A549 (cell line): ENCODE measurements at regions not wholly inside any gene's neighbourhood (a gene's known extent, or its start where the extent isn't known, plus 50 kb on each side); places are given as distances from the start of the nearest gene placed in this dataset.
"Not testable (repeated sequence)": the region's sequence is repeated elsewhere in the genome, so short reads cannot be mapped to it uniquely, and the experiment has no call there.

Source experiments
- ATAC-seq, 2 experiments: fragments of 200-7000 bp in 1 of 2; fragments of >200 bp in 1 of 2; cut with Nextera tagmentation in 1 of 2; cut with Tn5 transposase in 1 of 2; 3 replicates each; pipeline versions ENCODE4 v1.8.0 to v1.9.1; 2018 to 2020; ENCODE audit warnings: mild to moderate bottlenecking in 1 of 2, moderate library complexity in 1 of 2
- CTCF ChIA-PET: fragments of 300-600 bp; sonication (Branson Sonifier 250); formaldehyde crosslinking; extraction: SDS; loops from one replicate; lab custom pipeline; 2021; ENCODE audit warnings: antibody characterized with exemption, inconsistent platforms; lab: Yijun Ruan, JAX
- POLR2A ChIA-PET: fragments of 350-600 bp; formaldehyde crosslinking; extraction: SDS; loops from one replicate; lab custom pipeline; 2021; ENCODE audit warnings: antibody characterized with exemption, inconsistent platforms; lab: Yijun Ruan, JAX
- DNase-seq, 2 experiments: peaks; one replicate each; pipeline versions ENCODE4 v3.0.0 to v3.0.0-alpha.2; 2011 to 2016; ENCODE audit warnings: low read depth in 1 of 2, low spot score in 1 of 2
- FAIRE-seq: peaks from 2 replicates; lab custom pipeline; 2011; peaks lifted over from hg19 to GRCh38; lab: Jason Lieb, UNC
- H3K27ac ChIP-seq, 2 experiments: fragments of >200 bp; sonication (Bioruptor Twin); formaldehyde crosslinking; 3 replicates each; pipeline ENCODE4 v1.5.1; 2016 to 2017
- H3K4me1 ChIP-seq: fragments of >200 bp; sonication (Bioruptor Twin); formaldehyde crosslinking; 3 replicates; pipeline ENCODE4 v1.6.1; 2016
- H3K4me2 ChIP-seq: fragments of >200 bp; sonication (Bioruptor Twin); formaldehyde crosslinking; 3 replicates; pipeline ENCODE4 v1.6.1; 2016
- H3K4me3 ChIP-seq: fragments of >200 bp; sonication (Bioruptor Twin); formaldehyde crosslinking; 3 replicates; pipeline ENCODE4 v1.5.1; 2016
- H3K9me3 ChIP-seq: fragments of >200 bp; sonication (Bioruptor Twin); formaldehyde crosslinking; 3 replicates; pipeline ENCODE4 v1.6.1; 2016
- WGBS: methylation state at CpG from one replicate; pipeline ENCODE4 v1.1.6; 2017; ENCODE audit errors: missing lambda C conversion rate; 5-methylcytosine and 5-hydroxymethylcytosine counted together
- small RNA-seq, 6 experiments: library from RNA; depleted of rRNA; stranded (forward); fragments of <200 nt; gene quantifications; one replicate each; pipeline ENCODE3, GENCODE V24; 2012

- CTCF ChIA-PET, H3K4me2 ChIP-seq, H3K9me3 ChIP-seq, H3K4me1 ChIP-seq, H3K27ac ChIP-seq, FAIRE-seq, POLR2A ChIA-PET, H3K4me3 ChIP-seq, DNase-seq: not testable (repeated sequence)
- no CpG with 5 or more reads among the region's 8 CpGs for WGBS
- ATAC-seq, result peak; percentile 35 to 54; a peak in 5 of 6 replicates
Measured at GRCh38 chr2:110026126-110026785, 89.4 kb downstream of the MALL start.

- H3K4me3 ChIP-seq, H3K4me1 ChIP-seq, H3K4me2 ChIP-seq, POLR2A ChIA-PET, CTCF ChIA-PET, DNase-seq, H3K27ac ChIP-seq, H3K9me3 ChIP-seq, ATAC-seq, FAIRE-seq: not testable (repeated sequence)
- WGBS, result 93% methylated on average over 10 of the region's 11 CpGs
Measured at GRCh38 chr2:110028411-110028810, 87.2 kb downstream of the MALL start.

GRCh38 chr2:110030894-110031293 is 84.7 kb downstream of the MALL start:
- H3K4me2 ChIP-seq, H3K4me3 ChIP-seq, H3K27ac ChIP-seq, H3K9me3 ChIP-seq, FAIRE-seq, CTCF ChIA-PET, DNase-seq, H3K4me1 ChIP-seq, ATAC-seq, POLR2A ChIA-PET: not testable (repeated sequence)
- 81% methylated on average over 3 of the region's 6 CpGs for WGBS

- POLR2A ChIA-PET, H3K4me3 ChIP-seq, H3K4me2 ChIP-seq, H3K27ac ChIP-seq, DNase-seq, H3K4me1 ChIP-seq, H3K9me3 ChIP-seq, CTCF ChIA-PET: not testable (repeated sequence)
- WGBS, result no CpG with 5 or more reads among the region's 3 CpGs
- peak; percentile 55 to 77; a peak in 5 of 6 replicates for ATAC-seq
- peak; percentile 95 for FAIRE-seq
Measured at GRCh38 chr2:110031722-110032327, 83.8 kb downstream of the MALL start.

Small RNA genes in the stretch of these regions (small RNA-seq; reads per million reads assigned to genes)
- 0 reads per million in 6 experiments for gene GPAA1P1
